Kidney tubule cell (primary cell): ENCODE measurements at regions not wholly inside any gene's neighbourhood (a gene's known extent, or its start where the extent isn't known, plus 50 kb on each side); places are given as distances from the start of the nearest gene placed in this dataset.
A peak's percentile ranks its signal among the peaks of the same experiment; 100 is the strongest.

Source experiments
- DNase-seq: peaks from one replicate; pipeline ENCODE4 v3.0.0-alpha.2; 2018; ENCODE audit warnings: low spot score

DNA sequence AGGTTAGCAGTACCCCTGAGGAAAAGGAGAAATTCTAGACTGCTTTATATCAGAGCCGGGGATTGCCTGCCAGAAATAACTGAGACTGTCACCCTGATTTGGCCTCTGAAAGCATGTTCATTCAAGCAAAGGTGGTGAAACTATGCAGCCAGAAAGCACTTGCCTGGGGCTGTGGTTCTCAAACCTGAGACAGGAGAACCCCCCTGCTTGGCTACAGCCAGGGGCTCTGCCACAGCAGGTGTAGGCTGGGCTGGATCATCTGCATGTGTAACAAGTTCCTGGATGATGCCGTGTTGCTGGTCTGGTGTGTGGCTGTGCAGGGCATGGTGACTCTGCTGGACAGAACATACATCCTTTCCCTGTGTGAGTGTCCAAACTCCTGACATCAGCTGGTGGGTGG is 157.8 kb downstream of the NXNL2 start:
- DNase-seq, result peak; percentile 4

DNA sequence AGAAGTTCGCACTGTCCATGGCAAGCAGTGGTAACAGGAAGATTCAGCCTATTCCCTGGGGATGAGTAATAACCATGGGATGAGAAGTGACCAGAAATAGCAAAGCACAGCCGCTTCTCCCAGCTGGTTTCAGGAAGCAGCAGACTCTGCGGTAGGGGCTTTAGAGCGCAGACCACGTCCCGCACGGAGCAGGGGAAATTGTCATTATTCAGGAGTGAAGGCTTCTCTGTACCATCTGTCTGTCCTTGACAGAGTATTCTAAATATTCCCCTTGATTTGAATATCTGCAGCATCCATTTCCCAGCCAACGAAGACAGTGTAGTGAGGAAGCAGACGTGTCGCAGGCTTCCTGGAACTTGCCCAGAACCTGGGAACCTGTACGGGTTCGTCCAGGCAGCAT is 159.6 kb downstream of the NXNL2 start:
- peak; percentile 2 for DNase-seq

DNA sequence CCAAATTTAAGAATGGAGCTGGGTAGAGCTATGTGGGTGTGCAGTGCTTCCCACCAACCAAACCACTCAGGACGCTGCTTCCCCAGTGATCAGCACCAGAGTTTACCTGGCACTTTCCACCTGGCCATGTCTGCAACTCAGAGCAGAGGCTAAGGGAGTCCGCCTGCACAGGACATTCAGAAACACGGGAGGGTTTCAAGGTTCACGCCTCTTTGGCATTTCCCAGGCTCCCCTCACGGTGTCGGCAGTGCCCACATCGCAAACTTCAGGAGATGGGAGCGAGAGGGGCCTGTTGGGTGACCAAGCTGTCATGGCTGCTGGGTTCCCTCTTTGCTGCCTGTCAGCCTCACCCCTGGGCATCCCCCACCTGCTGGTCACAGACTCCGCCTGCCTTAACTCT is 161.5 kb downstream of the NXNL2 start:
- no peak for DNase-seq

DNA sequence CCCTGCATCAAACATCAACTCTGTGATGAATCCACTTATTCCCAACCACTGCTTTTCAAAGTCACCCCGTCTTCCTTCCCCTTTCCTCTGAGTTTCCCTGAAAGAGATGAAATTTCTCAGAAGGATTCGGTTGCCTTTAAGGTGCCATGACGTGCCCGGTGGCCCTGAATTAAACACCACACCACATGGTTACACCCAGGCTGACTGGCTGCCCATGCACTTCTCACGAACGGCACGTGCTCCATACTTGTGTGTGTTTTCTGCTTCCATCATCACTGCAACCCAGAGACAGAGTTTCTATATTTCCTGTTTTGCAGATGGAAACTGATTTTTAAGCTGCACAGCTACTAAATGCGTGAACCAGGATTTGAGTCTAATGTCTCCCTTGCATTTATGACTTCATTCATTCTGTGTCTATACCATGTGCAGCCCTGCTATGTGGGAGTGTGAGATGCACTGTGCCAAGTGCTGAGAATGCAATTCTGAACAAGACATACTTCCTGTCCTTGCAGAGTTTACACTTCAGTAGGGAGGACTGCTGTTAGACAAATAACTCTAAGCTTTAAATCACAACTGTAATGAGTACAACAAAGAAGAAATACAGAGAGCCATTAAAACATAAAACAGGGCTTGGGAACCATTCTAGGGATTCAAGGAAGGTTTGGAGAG is 162.9 kb downstream of the NXNL2 start:
- no peak for DNase-seq

DNA sequence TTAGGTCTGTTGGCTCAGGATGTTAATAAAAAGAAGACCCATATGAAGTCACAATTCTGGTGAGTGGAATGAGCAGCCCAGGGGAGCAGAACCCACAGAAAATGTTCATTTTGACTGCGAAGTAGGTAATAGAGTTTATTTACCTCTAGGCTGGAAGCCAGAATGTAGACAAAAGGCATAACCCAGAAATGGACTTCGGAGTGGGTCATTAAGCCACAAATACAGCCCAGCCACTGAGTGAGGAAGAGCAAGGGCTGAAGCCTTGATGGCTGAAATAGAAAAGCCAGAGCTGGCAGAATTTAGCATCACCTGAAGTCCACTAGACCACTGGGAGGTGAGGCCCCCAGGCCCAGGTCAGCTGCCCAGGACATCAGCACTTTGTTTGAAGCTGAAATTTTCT is 168.0 kb downstream of the NXNL2 start:
- no peak for DNase-seq

DNA sequence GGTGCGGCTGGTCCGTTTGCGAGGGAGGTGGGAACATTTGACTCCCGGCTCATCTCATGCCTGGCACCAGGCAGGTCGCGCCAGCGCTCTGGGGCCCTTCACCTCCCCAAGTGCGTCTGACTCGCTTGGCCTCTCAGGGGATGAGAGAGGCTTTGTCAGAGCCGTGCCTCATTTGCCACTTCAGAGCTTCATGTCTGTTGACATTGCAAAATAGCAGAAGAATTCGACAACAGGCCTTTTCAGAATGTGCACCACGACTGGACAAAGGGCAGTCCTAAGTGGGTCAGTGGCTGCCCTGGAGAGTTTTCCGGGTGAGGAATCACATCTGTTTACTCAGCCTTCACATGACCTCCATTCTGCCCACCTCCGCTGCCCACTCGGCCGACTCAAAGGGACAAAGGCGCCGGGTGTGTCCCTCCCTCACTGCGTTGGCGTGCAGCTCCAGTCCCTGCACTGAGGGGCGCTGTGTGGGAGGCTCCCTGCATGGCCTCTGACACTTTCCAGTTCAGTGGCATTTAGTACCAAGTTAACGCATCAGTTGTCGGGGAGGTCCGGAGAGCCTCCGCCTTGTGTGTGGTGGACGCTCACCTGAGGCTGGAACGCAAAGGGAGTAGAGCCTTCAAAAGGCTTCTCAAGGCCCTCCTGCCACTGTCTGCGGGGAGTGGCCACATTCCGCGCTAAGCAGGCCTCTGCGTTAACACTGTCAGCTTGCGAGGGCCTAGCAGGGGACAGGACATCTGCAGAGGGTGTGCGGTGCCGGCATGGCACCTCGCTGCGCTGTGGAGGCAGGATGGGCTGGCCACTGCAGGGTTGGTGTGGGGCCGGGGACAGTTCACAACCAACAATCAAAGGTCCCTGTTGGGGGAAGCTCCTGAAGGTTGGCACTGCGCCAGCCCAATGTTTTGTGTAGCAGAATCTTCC is 171.5 kb downstream of the NXNL2 start:
- peak; percentile 96 for DNase-seq

DNA sequence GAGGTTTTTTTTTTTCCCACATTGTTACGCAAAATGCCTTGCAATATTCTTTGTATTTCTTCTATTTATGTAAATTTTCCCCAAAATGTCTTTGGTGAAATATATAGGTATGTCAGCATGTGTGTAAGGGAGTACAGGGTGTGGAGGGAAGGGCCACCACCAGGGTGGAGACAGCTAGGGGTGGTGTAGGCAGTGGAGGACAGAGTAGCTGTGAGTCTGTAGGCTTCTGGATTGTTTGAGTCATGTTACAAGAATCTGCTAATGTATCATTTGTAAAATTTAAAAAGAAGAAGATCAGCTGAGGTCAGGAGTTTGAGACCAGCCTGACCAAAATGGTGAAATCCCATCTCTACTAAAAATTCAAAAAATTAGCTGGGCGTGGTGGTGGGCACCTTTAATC is 175.5 kb downstream of the NXNL2 start:
- DNase-seq, result no peak

DNA sequence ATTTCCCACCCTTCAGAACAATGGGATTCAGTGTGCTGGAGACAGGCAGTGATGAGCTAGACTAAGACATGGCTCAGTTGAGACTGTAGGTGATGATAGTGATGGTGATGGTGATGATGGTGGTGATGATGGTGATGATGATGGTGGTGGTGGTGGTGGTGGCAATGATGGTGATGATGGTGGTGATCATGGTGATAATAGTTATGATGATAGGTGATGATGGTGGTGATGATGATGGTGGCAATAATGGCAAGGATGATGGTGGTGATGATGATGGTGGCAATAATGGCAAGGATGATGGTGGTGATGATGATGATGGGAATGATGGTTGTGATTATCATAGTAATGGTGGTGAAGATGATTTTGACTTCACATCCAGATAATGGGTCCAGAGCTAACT is 176.7 kb downstream of the NXNL2 start:
- no peak for DNase-seq

DNA sequence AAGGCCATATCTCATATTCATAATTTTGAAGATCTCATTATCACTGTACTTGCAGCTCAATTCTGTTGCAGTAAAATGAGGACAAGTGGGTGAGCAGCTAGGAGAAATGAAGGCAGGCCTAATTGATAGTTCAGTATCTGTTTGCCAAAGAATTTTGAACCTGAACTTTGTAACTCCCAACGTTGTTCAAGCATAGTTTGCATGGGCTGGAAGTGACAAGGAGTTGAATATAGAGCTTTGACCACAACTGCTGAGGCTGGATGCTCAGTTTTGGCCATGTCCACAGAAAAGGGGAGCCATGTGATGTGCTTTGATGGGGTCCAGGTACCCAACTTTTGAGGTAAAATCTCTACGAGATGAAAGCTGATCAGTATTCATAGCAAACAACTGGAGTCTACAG is 177.5 kb downstream of the NXNL2 start:
- DNase-seq, result no peak

DNA sequence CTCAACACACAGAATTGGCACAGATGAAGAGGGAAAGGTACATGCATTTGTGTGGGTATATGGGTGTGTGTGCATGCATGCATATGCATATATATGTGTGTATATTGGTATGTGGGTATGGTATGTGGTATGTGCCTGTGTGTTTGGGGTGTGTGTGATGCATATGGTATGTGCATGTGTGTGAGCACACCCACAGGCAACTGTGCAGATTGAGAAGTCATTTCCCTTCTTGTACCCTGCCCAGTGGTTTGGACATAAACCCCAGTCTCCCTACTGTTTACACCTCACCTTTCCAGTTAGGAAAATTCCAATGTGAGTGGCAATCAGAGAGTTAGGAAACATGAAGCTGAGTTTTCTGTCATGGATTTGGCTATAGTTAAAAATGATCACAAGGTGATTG is 178.0 kb downstream of the NXNL2 start:
- DNase-seq, result no peak

DNA sequence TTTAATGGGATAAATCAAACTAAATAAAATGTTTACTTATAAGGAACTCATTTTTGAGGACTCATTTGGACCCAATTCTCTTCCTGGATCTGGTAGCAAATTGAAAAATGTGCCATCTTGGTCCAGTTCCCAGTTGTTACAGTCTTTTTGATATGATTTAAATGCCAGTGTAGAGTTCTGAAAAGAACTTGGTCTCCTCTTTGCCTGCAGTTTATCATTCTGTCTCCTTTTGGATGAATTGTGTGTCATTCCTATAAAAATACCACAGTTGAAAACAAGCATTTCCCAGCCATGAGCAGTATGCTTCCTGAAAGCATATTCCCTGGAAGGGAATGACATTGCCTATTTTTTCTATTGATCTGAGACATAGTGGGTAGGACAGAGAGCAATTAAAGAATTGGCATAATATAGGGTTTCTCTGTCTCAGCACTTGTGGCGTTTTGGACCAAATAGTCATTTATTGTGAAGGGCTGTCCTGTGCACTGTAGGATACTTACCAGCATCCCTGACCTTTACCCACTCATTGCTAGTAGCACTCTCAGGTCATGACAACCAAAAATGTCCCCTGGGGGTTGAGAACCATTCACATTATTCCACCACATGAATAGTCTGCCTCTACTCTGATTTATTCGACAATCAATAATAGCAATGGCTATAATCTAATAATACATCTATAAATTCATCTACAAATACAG is 181.8 kb downstream of the NXNL2 start:
- DNase-seq, result no peak

DNA sequence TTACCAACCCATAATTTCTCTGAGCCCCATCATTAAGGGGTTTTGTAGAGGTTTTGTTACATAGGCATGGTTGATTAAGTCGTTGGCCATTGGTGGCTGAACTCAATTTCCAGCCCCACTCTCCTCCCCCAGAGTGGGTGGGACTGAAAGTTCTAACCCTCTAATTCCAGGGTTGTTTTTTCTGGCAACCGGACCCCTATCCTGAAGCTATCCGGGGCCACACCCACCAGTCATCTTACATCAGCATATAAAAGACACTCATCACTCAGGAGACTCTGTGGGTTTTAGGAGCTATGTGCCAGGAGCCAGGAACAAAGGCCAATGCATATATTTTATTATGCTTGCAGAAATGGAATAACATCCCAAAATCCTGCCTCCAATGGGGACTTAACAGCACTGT is 186.0 kb downstream of the NXNL2 start:
- no peak for DNase-seq

DNA sequence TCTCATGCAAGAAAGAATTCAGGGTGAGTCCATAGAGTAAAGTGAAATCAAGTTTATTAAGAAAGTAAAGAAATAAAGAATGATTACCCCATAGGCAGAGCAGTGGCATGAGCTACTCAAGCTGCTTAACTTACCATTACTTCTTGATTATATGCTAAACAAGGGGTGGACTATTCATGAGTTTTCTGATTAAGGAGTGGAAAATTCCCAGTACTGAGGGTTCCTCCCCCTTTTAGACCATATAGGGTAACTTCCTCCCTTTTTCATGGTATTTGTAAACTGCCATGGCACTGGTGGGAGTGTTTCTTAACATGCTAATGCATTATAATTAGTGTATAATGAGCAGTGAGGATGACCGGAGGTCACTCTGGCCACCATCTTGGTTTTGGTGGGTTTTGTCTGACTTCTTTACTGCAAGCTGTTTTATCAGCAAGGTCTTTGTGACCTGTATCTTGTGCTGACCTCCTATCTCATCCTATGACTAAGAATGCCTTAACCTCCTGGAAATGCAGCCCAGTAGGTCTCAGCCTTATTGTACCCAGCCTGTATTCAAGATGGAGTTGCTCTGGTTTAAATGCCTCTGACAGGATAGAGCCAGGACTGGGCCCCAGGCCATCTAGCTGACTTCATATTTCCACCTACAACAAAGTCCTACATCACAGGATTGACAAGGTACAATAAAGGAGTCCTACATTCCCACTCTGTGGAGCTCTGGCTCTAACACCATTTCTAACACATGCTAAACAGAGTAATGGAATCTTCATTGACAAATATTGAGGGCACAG is 186.7 kb downstream of the NXNL2 start:
- no peak for DNase-seq

DNA sequence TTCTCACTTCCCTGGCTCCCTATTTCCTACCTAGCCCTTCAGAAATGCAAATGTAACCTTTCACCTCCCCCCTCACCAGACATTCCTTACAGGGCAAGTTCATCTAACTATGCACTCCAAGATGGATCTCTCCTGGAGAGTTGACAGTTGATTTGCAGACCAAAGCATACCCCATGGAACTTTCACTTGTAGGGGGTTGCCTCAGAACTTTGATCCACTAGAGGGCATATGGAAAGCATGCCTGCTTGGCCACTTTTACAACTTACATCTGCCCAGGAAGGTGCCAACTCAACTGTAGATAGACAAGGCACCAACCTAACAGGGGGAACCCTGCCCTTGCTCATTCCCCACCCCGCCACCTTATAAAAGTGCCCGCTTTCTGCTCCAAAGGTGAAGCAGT is 187.8 kb downstream of the NXNL2 start:
- peak; percentile 34 for DNase-seq

DNA sequence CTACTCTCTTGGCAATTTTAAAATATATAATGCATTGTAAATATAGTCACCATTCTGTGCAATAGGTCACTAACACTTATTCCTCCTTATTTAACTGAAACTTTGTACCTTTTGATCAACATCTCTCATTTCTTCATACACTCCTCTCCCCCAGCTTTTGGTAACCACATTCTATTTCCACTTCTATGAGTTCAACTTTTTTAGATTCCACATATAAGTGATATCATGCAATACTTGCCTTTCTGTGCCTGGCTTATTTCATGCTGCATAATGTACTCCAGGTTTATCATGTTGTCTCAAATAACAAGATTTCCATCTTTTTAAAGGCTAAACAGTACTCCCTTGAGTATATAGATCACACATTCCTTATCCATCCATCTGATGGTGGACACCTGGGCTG is 188.8 kb downstream of the NXNL2 start:
- no peak for DNase-seq

DNA sequence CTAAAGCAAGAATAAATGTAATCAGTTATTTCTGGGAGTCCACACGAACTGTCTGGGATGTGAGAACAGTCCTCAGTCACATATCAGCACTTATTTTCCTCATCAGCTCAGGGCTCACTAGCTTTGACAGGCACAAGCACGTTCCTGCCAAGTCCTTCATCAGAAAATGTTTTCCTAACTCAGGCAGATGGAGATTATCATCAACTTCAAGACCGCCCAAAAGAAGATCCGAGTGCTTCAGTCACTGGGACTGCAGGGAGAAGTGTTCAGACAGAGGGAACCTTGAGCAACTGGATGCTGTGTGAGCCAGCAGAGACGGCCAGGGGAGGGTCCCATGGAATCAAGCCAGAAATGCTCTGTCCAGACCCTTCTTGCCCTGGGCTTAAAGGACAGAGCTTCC is 189.4 kb downstream of the NXNL2 start:
- no peak for DNase-seq

DNA sequence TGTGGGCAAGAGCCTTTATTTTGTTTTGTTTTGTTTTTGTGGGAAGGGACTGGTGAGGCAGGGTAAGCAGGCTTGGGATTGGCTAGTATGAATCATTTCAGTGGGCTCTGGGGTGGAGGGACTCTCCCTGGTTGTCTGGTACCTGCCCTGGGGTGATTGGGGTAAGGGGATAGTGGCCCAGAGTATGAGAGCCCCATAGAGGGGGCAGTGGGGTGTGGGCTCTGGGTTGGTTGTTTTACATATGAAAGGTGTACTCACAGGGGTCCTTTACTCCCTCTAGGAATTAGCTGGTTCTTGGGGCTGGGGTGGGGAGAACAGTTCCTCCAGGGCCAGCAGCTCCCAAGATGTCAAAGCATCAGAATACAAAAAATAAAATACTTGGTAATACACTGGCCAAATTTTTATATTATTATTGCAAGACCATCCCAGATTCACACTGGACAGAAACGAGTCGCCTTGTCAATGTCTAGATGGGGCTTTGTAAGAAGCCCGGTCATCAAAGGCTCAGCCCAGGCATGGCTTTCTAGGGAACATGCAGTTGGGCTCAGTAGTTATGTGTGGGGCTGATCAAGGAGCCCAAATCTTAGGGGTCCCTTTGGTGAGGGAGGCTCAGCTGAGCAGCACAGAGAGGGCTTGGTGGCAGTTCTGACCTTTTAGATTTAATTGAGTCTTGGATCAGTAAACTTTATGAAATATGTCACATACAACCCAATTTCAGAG is 190.5 kb downstream of the NXNL2 start:
- no peak for DNase-seq

DNA sequence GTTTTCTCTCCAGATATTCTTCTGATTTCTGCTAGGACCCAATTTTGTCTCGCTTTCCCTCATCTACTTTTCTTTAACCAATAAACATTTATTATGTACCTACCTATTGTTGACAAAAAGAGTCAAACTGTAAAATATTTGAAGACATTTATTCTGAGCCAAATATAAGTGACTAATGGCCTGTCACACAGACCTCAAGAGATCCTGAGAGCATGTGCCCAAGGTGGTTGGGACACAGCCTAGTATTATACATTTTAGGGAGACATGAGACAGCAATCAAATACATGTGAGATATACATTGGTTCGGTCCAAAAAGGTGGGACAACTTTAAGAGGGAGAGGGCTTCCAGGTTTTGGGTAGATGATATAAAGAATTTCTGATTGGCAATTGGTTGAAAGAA is 191.8 kb downstream of the NXNL2 start:
- no peak for DNase-seq

DNA sequence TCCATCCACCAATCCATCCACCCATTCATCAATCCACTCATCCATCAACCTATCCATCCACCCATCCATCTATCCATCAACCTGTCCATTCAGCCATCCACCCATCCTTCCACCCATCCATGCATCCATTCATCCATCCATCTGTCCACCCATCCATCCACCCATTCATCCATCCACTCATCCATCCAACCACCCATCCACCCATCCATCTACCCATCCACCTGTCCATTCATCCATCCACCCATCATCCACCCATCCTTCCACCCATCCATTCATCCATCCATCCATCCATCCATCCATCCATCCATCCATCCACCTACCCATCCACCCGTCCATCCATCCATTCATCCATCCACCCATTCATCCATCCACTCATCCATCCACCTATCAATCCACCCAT is 195.8 kb downstream of the NXNL2 start:
- DNase-seq, result no peak

DNA sequence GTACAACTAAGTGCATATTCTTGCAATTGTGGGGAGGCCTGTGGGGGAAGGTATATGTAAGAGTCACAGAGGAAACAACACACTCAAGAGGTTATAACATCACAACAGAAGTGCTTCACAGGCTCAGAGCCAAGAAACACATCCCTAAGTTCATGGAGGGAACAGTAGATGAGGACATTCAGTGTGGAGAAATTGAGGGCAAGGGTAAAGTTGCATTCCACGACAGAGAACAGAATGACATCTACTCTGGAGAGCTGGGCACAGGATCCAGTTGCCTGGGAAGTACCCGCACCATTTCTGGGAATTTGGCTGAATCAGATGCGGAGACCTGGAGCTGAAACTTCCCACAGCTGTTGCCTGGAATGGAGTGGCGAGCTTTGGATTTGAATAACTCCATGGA is 197.2 kb downstream of the NXNL2 start:
- no peak for DNase-seq

DNA sequence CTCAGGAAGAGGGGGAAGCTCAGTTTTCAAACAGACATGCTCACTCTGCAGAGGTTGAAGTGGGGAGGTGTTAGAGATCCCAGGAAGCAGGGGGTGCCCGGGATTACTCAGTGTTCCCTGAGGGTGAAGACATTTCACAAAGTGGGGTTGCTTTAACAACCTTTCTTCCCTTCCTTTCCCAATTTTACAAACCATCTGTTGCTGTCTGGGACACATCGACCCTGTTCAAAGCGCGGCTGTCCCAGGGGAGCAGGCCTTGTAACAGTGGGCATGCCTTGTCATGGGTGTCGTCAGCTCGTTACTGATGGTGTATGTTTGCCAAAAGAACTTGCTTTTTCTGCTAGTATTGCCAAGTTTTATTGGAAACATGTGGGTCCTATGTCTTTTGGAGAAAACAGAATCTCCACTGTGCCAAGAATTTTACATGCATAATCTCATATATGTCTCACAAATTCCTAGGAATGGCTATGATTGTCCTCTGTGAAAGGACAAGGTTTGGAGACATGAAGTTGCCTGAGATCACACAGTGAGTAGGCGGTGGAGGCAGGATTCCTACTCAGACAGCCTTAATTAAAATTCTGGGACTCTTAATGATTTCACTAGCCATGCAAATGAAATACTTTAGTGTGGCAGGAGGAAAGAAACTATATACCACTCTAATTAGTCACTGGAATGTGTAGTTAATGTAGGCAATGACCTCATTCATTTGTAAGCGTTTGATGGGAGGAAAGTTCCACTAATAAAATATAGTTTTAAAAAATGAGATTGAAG is 198.9 kb downstream of the NXNL2 start:
- DNase-seq, result peak; percentile 43
